Left lung (tissue), 4 donors: ENCODE measurements at regions not wholly inside any gene's neighbourhood (a gene's known extent, or its start where the extent isn't known, plus 50 kb on each side); places are given as distances from the start of the nearest gene placed in this dataset.

Experiments used
- ATAC-seq: fragments of 200-7000 bp; cut with Tn5 transposase; one replicate; pipeline ENCODE4 v1.9.1; 2020; ENCODE audit warnings: moderate library complexity
- DNase-seq, 4 donors: peaks; one replicate each; pipeline ENCODE4 v3.0.0-alpha.2; 2013 to 2020
- H3K27ac ChIP-seq, 2 donors: fragments of 200-600 bp; sonication (generic) in 1 of 2; one replicate each; pipeline versions ENCODE4 v1.5.0 to v1.8.0; 2020 to 2021
- H3K27me3 ChIP-seq, 2 donors: fragments of 200-600 bp; sonication (generic) in 1 of 2; one replicate each; pipeline versions ENCODE4 v1.5.0 to v1.8.0; 2020 to 2021
- H3K36me3 ChIP-seq, 2 donors: fragments of 200-600 bp; sonication (generic) in 1 of 2; one replicate each; pipeline versions ENCODE4 v1.5.0 to v1.8.0; 2020 to 2021
- H3K4me1 ChIP-seq, 2 donors: fragments of 200-600 bp; one replicate each; pipeline ENCODE4 v1.8.0; 2021
- H3K4me3 ChIP-seq, 2 donors: fragments of 200-600 bp; sonication (generic) in 1 of 2; one replicate each; pipeline versions ENCODE4 v1.5.0 to v1.8.0; 2020 to 2021; ENCODE audit warnings: mild to moderate bottlenecking in 1 of 2
- H3K9me3 ChIP-seq, 2 donors: fragments of 200-600 bp; sonication (generic) in 1 of 2; one replicate each; pipeline versions ENCODE4 v1.5.0 to v1.8.0; 2020 to 2021
- intact Hi-C, 2 donors: fragments of 100-400 bp; cut with DNase I; formaldehyde crosslinking; loops; one replicate each; pipeline versions ENCODE4 v1.11.2 to v1.14.2; 2022
- TF ChIP-seq, protein P1 (sequence below), 2 donors: fragments of 200-600 bp; sonication (generic) in 1 of 2; IDR thresholded peaks; one replicate each; pipeline versions ENCODE4 v1.5.0 to v1.8.0; 2021; ENCODE audit warnings: antibody characterized with exemption in 2 of 2
- donor health status: DM: no; HTN: yes; CAD: no.
- donor health status: DM: no; HTN: no; CAD: no.

DNA sequence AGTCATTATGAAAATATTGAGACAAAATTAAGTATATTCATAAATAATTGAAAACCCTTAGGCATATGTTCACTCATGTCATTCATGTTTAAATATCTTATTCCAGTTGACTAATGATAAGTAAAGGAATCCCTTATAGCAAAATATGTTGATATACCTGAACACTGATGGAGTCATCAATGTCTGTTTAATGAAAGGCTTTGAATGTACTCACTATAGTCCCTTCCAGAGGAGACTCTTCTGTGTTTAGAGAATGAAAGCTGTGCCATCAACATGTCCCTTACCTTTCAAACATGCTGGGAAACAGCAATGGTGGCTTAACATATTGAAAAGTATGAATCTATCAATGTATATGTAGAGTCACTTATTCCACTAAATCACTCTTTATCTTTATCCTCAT is 242.9 kb downstream of the KCNJ3 start:
- no peaks in the 10 kb centered on the region for H3K27me3 ChIP-seq
- no peaks in the 10 kb centered on the region for H3K4me1 ChIP-seq
- H3K4me3 ChIP-seq, result no peak overlapping the region
- TF ChIP-seq, protein P1, sequence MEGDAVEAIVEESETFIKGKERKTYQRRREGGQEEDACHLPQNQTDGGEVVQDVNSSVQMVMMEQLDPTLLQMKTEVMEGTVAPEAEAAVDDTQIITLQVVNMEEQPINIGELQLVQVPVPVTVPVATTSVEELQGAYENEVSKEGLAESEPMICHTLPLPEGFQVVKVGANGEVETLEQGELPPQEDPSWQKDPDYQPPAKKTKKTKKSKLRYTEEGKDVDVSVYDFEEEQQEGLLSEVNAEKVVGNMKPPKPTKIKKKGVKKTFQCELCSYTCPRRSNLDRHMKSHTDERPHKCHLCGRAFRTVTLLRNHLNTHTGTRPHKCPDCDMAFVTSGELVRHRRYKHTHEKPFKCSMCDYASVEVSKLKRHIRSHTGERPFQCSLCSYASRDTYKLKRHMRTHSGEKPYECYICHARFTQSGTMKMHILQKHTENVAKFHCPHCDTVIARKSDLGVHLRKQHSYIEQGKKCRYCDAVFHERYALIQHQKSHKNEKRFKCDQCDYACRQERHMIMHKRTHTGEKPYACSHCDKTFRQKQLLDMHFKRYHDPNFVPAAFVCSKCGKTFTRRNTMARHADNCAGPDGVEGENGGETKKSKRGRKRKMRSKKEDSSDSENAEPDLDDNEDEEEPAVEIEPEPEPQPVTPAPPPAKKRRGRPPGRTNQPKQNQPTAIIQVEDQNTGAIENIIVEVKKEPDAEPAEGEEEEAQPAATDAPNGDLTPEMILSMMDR (IDR thresholded peaks at IDR 0.05), result no peak
- H3K9me3 ChIP-seq, result no peaks in the 10 kb centered on the region
- H3K27ac ChIP-seq, result no peak overlapping the region
- ATAC-seq, result no peak
- intact Hi-C loops, result no loop called here
- no peak for DNase-seq
- H3K36me3 ChIP-seq, result no peaks in the 10 kb centered on the region

DNA sequence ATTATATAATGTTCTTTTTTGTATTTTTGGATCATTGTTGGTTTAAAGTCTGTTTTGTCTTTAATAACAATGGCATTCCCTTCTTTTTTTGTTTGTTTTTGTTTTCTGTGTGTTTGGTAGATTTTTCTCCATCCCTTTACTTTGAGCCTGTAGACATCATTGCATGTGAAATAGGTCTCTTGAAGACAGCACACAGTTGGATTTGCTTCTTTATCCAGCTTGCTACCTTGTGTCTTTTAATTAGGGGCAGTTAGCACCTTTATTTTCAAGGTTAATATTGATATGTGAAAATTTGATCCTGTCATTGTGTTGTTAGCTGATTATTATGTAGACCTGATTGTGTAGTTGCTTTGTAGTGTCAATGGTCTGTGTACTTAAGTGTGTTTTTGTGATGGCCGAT is 235.7 kb downstream of the KCNJ3 start:
- Histone ChIP-seq H3K9me3 (peaks cover 0 to 17% of the 10 kb centered on the region in 2 donors), H3K36me3 (no peaks in the 10 kb centered on the region), H3K4me3 (no peak overlapping the region), H3K27ac (no peak overlapping the region), H3K4me1 (no peaks in the 10 kb centered on the region), H3K27me3 (no peaks in the 10 kb centered on the region)
- ATAC-seq (no peak), DNase-seq (no peak)
- intact Hi-C loops, result no loop called here
- TF ChIP-seq, protein P1 (IDR thresholded peaks at IDR 0.05), result no peak

DNA sequence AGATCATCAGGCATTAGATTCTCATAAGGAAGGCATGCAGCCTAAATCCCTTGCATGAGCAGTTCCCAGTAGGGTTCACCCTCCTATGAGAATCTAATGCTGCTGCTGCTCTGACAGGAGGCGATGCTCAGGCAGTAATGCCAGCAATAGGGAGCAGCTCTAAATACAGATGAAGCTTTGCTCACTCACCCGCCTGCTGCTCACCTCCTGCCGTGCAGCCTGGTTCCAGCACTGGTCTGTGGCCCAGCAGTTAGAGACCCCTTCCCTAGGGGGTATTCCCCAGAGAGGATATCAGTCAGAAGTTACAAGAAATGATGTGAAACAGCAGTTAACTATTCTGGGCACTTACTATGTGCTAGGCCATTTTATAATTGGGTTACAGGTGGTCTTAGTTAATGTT is 226.0 kb downstream of the KCNJ3 start:
- no peak for ATAC-seq
- Histone ChIP-seq H3K36me3 (no peaks in the 10 kb centered on the region), H3K4me1 (no peaks in the 10 kb centered on the region), H3K4me3 (no peak overlapping the region), H3K9me3 (no peaks in the 10 kb centered on the region), H3K27me3 (no peaks in the 10 kb centered on the region), H3K27ac (no peak overlapping the region)
- TF ChIP-seq, protein P1 (IDR thresholded peaks at IDR 0.05), result no peak
- intact Hi-C loops, result no loop called here
- DNase-seq, result no peak

DNA sequence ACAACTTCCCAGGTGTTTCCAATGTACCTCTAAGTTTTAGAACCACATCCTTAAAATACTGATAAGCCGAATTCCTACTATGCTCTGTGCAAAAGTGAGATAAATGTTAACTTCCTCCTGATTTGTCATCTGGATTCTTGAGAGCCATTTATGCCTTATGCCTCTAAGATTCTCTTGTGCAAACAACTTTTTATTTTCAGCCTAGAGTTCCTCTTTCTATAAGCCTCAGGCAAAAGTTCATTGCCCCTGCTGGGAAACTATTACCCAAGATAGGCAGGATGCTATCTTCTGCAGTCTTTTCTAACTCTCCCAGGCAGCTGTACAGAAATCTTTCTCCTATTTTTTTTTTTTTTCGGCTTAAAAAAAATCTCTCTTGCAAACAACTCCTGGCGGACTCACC is 216.1 kb downstream of the KCNJ3 start:
- Histone ChIP-seq H3K27ac (no peak overlapping the region), H3K4me1 (no peaks in the 10 kb centered on the region), H3K4me3 (no peak overlapping the region), H3K27me3 (no peaks in the 10 kb centered on the region), H3K36me3 (no peaks in the 10 kb centered on the region), H3K9me3 (no peaks in the 10 kb centered on the region)
- no peak for DNase-seq
- ATAC-seq, result no peak
- intact Hi-C loops, result no loop called here
- TF ChIP-seq, protein P1 (IDR thresholded peaks at IDR 0.05), result no peak

DNA sequence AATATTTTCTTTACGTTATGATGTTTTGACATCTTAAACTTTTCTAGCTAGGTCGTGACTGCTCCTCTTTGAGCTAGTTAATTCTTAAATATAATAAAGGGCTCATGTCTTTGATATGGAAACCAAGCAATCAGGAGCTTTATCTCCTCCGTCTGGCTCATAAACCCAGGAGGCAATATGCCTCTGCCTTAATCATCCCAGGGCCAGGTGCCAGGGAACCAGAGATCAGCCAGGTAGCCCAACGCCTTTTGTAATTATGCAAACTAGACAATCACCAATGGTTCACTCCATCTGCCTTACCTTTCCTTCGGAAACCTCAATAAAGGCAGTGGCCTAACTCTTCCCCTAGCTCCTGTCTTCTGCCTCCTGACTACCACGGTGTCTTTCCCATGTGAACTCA is 213.7 kb downstream of the KCNJ3 start:
- TF ChIP-seq, protein P1 (IDR thresholded peaks at IDR 0.05), result no peak
- intact Hi-C loops, result no loop called here

More for the DNA sequence above, 213.7 kb downstream of the KCNJ3 start:
- no peak for DNase-seq
- Histone ChIP-seq H3K27ac (no peak overlapping the region), H3K4me1 (no peaks in the 10 kb centered on the region), H3K4me3 (no peak overlapping the region), H3K27me3 (no peaks in the 10 kb centered on the region), H3K9me3 (peaks cover 0 to 3% of the 10 kb centered on the region in 2 donors), H3K36me3 (no peaks in the 10 kb centered on the region)
- ATAC-seq, result no peak
